ENCODE measurements at regions not wholly inside any gene's neighbourhood (a gene's known extent, or its start where the extent isn't known, plus 50 kb on each side); places are given as distances from the start of the nearest gene placed in this dataset.
"Not testable (repeated sequence)": the region's sequence is repeated elsewhere in the genome, so short reads cannot be mapped to it uniquely, and the experiment has no call there.

DNA sequence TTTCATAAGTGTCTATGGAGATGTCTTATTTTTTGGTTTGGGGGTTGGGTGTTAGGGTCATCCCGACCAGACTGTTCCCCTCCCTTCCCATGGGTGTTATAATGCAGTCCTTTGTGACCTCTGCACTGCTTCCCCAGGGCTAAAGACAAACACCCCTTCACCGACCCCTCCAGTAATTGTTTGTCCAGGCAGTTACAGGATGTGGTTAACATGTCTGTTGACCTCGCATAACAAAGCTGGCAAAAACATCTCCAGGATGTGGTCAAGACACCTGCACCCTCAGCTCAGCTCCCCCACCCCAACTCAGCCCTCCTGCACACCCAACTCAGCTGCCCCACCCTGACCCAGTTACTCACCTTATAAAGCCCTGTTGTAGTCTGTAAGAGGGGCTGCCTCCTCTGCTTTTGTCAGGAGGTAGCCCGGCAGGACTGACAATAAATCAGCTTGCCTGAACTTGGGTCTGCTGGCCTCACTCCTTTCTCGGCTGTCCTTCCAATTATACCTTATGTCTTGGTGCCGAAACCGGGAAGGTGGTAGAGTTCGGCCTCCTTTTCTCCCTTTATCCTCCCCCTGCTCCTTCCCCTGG, 102.2 kb downstream of the ZNF92 start:
- intact Hi-C loops (cut with DNase I), result no loop called here
- DNase-seq (no peak), ATAC-seq (no peak)
- Histone ChIP-seq H3K9me3 (peaks cover 0 to 18% of the 10 kb centered on the region in 2 donors), H3K36me3 (no peaks in the 10 kb centered on the region), H3K4me3 (no peak overlapping the region), H3K4me1 (no peaks in the 10 kb centered on the region), H3K27ac (no peak overlapping the region), H3K27me3 (no peaks in the 10 kb centered on the region)
- TF ChIP-seq, protein P1, sequence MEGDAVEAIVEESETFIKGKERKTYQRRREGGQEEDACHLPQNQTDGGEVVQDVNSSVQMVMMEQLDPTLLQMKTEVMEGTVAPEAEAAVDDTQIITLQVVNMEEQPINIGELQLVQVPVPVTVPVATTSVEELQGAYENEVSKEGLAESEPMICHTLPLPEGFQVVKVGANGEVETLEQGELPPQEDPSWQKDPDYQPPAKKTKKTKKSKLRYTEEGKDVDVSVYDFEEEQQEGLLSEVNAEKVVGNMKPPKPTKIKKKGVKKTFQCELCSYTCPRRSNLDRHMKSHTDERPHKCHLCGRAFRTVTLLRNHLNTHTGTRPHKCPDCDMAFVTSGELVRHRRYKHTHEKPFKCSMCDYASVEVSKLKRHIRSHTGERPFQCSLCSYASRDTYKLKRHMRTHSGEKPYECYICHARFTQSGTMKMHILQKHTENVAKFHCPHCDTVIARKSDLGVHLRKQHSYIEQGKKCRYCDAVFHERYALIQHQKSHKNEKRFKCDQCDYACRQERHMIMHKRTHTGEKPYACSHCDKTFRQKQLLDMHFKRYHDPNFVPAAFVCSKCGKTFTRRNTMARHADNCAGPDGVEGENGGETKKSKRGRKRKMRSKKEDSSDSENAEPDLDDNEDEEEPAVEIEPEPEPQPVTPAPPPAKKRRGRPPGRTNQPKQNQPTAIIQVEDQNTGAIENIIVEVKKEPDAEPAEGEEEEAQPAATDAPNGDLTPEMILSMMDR (IDR thresholded peaks at IDR 0.05), result no peak

- TF ChIP-seq, protein P1 (IDR thresholded peaks at IDR 0.05), result no peak
- Histone ChIP-seq H3K27me3 (no peaks in the 10 kb centered on the region), H3K4me3 (no peak overlapping the region), H3K27ac (no peak overlapping the region), H3K36me3 (no peaks in the 10 kb centered on the region), H3K4me1 (no peaks in the 10 kb centered on the region), H3K9me3 (peaks cover 0 to 27% of the 10 kb centered on the region in 2 donors)
- intact Hi-C loops (cut with DNase I), result no loop called here
- DNase-seq (no peak), ATAC-seq (no peak)
Observed at GRCh38 chr7:65477326-65477725, 103.7 kb downstream of the ZNF92 start.

- Histone ChIP-seq H3K36me3 (no peaks in the 10 kb centered on the region), H3K4me3 (no peak overlapping the region), H3K9me3 (peaks cover 0 to 45% of the 10 kb centered on the region in 2 donors), H3K4me1 (no peaks in the 10 kb centered on the region), H3K27me3 (no peaks in the 10 kb centered on the region), H3K27ac (no peak overlapping the region)
- no peak for DNase-seq
- intact Hi-C loops (cut with DNase I), result no loop called here
- TF ChIP-seq, protein P1 (IDR thresholded peaks at IDR 0.05), result no peak
- no peak for ATAC-seq
Observed at GRCh38 chr7:65489260-65489767, 115.7 kb downstream of the ZNF92 start.

- H3K4me3 ChIP-seq; ATAC-seq; H3K36me3 ChIP-seq; H3K27ac ChIP-seq; intact Hi-C loops (cut with DNase I); H3K27me3 ChIP-seq; H3K9me3 ChIP-seq; H3K4me1 ChIP-seq; DNase-seq: not testable (repeated sequence)
Observed at GRCh38 chr7:65496697-65497096, 123.0 kb downstream of the ZNF92 start.

DNA sequence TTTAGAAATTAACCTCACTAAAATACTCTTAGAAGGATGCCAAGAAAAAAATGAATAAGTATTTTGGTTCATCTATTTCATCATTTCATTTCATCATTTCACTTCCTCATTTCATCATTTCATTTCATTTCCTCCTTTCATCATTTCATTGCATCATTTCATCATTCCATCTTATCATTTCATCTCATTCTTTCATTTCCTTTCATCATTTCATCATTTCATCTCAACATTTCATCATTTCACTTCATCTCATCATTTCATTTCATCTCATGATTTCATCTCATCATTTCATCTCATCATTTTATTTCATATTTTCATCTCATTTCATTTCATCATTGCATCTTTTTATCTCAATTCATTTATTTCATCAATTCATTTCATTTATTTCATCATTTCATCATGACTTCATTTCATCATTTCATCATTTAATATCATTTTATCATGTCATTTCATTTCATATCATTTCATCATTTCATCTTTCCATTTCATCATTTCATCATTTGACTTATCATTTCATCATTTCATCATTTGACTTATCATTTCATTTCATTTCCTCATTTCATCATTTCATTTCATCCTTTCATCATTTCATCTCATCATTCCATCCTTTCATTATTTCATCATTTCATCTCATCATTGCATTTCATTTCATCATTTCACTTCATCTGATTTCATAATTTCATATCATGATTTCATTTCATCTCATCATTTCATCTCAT, 129.9 kb downstream of the ZNF92 start:
- TF ChIP-seq, protein P1 (IDR thresholded peaks at IDR 0.05), result no peak
- no peak overlapping the region for H3K27ac ChIP-seq
- no peak for ATAC-seq
- H3K27me3 ChIP-seq, result peaks cover 0 to 4% of the 10 kb centered on the region in 2 donors
- peaks cover 0 to 14% of the 10 kb centered on the region in 2 donors for H3K9me3 ChIP-seq
- DNase-seq, result no peak
- intact Hi-C loops (cut with DNase I), result no loop called here
- H3K36me3 ChIP-seq, result no peaks in the 10 kb centered on the region
- no peak overlapping the region for H3K4me3 ChIP-seq
- no peaks in the 10 kb centered on the region for H3K4me1 ChIP-seq

DNA sequence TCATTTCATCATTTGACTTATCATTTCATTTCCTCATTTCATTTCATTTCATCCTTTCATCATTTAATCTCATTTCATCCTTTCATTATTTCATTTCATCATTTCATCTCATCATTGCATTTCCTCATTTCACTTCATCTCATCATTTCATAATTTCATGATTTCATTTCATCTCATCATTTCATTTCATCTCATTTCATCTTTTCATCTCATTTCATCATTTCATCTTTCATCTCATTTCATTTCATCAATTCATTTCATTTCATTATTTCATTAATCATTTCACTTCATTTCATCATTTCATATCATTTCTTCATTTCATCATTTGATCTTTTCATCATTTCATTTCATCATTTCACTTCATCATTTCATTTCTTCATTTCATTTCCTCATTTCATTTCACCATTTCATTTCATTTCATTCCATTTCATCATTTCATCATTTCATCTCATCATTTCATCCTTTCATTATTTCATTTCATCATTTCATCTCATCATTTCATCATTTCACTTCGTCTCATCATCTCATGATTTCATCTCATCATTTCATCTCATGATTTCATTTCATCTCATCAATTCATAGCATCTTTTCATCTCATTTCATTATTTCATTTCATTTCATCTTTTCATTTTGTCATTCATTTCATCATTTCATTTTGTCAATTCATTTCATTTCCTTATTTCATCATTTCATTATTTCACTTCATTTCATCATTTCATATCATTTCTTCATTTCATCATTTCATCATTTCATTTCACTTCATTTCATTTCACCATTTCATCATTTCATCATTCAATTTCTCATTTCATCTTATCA, 131.1 kb downstream of the ZNF92 start:
- Histone ChIP-seq H3K27me3 (peaks cover 0 to 15% of the 10 kb centered on the region in 2 donors), H3K9me3 (peaks cover 0 to 14% of the 10 kb centered on the region in 2 donors)
- intact Hi-C loops (cut with DNase I); H3K4me1 ChIP-seq; H3K4me3 ChIP-seq; H3K27ac ChIP-seq; ATAC-seq; H3K36me3 ChIP-seq: not testable (repeated sequence)
- DNase-seq, result peak in 1 of 4 donors; percentile 9

DNA sequence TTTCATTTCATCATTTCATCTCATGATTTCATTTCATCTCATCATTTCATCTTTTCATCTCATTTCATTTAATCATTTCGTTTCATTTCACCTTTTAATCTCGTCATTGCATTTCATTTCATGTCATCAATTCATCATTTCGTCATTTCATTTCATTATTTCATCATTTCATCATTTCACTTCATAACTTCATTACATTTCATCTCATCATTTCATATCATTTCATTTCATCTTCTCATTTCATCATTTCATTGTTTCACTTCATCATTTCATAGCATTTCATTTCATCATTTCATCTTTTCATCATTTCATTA, 131.6 kb downstream of the ZNF92 start:
- peak in 1 of 4 donors; percentile 3 for DNase-seq
- ATAC-seq; H3K4me1 ChIP-seq; H3K36me3 ChIP-seq; H3K4me3 ChIP-seq; intact Hi-C loops (cut with DNase I); H3K27ac ChIP-seq: not testable (repeated sequence)
- H3K9me3 ChIP-seq, result peaks cover 0 to 14% of the 10 kb centered on the region in 2 donors
- peaks cover 0 to 21% of the 10 kb centered on the region in 2 donors for H3K27me3 ChIP-seq

DNA sequence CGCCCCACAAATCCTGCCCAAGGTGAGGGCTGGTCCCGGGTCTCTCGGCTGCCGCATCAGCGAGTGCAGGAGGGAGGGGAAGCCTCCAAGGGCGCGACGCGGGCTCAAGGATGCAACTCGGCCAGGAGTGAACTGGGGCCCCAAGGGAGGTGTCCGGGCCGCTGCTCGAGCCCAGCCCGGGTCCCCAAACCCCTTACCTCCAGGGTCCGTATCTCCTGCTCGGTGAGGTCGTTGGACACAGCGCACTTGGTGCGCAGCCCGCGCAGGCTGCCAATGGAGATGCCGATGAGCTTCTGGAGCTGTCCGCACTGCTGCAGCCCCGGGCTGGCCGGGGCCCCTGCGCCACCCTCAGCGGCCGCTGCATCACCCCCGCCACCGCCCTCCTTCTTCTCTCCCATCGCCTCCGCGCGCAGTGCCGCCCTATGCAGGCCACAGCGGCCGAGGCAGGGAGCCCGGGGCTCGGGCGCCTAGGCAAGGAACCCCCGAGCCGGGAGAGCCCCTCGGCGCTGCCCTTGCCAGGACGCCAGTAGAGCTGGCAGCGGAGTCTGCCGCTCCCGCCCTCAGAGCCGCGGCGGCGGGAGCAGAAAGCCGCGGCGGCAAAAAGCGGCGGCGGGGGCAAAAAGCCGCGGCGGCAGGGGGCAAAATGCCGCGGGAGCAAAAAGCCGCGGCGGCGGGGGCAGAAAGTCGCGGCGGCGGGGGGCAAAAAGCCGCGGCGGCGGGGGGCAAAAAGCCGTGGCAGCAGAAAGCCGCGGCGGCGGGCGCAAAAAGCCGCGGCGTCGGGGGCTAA, 135.1 kb downstream of the ZNF92 start:
- H3K9me3 ChIP-seq; H3K4me1 ChIP-seq; intact Hi-C loops (cut with DNase I); DNase-seq; H3K27ac ChIP-seq; ATAC-seq; H3K36me3 ChIP-seq: not testable (repeated sequence)
- H3K27me3 ChIP-seq, result peaks cover 0 to 36% of the 10 kb centered on the region in 2 donors
- H3K4me3 ChIP-seq, result peak overlapping the region in 1 of 2 donors; percentile 32

Data from left lung (tissue), 4 donors.